Loucy (cell line): ENCODE measurements at regions not wholly inside any gene's neighbourhood (a gene's known extent, or its start where the extent isn't known, plus 50 kb on each side); places are given as distances from the start of the nearest gene placed in this dataset.

Experiments used
- H2AFZ ChIP-seq: fragments of 200-600 bp; sonication (generic); 2 replicates; pipeline ENCODE4 v1.6.0; 2016; ENCODE audit warnings: antibody characterized with exemption, mild to moderate bottlenecking, low read length, moderate library complexity
- H3F3A ChIP-seq: fragments of 200-600 bp; 2 replicates; pipeline ENCODE4 v1.6.0; 2016; ENCODE audit warnings: antibody characterized with exemption, low read depth, mild to moderate bottlenecking
- H3K27me3 ChIP-seq: fragments of 200-600 bp; sonication (generic); 2 replicates; pipeline ENCODE4 v1.6.1; 2014; ENCODE audit warnings: low read length, mild to moderate bottlenecking; ENCODE audit not compliant: insufficient read depth, poor library complexity, severe bottlenecking
- H3K36me3 ChIP-seq: fragments of 200-600 bp; sonication (generic); 2 replicates; pipeline ENCODE4 v1.6.1; 2016; ENCODE audit warnings: low read length; ENCODE audit not compliant: insufficient read depth
- H3K4me1 ChIP-seq: fragments of 200-600 bp; sonication (generic); 2 replicates; pipeline ENCODE4 v1.5.1; 2014; ENCODE audit warnings: low read length, mild to moderate bottlenecking; ENCODE audit not compliant: insufficient read depth, poor library complexity, severe bottlenecking
- H3K4me2 ChIP-seq: fragments of 200-600 bp; sonication (generic); 2 replicates; pipeline ENCODE4 v1.6.0; 2014; ENCODE audit warnings: antibody characterized with exemption, low read length, low read depth, mild to moderate bottlenecking; ENCODE audit not compliant: poor library complexity, severe bottlenecking
- H3K4me3 ChIP-seq: fragments of 200-600 bp; sonication (generic); 2 replicates; pipeline ENCODE4 v1.5.1; 2014; ENCODE audit warnings: low read length, mild to moderate bottlenecking, mixed read lengths; ENCODE audit not compliant: poor library complexity, severe bottlenecking
- H3K79me2 ChIP-seq: fragments of 200-600 bp; sonication (generic); 2 replicates; pipeline ENCODE4 v1.6.1; 2014; ENCODE audit warnings: low read length; ENCODE audit not compliant: insufficient read depth
- H3K9ac ChIP-seq: fragments of 200-600 bp; sonication (generic); 2 replicates; pipeline ENCODE4 v1.6.0; 2014; ENCODE audit warnings: mild to moderate bottlenecking, low read depth, low read length, moderate library complexity; ENCODE audit not compliant: poor library complexity, severe bottlenecking
- H3K9me2 ChIP-seq: fragments of 200-600 bp; sonication (generic); replicated peaks from 2 replicates; pipeline ENCODE4 v1.6.1; 2016; ENCODE audit warnings: low read depth, low read length, mixed read lengths
- H3K9me3 ChIP-seq: fragments of 200-600 bp; sonication (generic); 2 replicates; pipeline ENCODE4 v1.6.1; 2014; ENCODE audit warnings: mild to moderate bottlenecking, antibody characterized with exemption, low read length, low read depth; ENCODE audit not compliant: insufficient read depth
- H4K20me1 ChIP-seq: fragments of 200-600 bp; sonication (generic); 2 replicates; pipeline ENCODE4 v1.6.0; 2014; ENCODE audit warnings: antibody characterized with exemption, low read length, mild to moderate bottlenecking; ENCODE audit not compliant: insufficient read depth, poor library complexity, severe bottlenecking
- CTCF ChIP-seq: fragments of 200-600 bp; sonication (generic); conservative IDR thresholded peaks from 2 replicates; pipeline ENCODE4 v1.5.1; 2014; ENCODE audit warnings: mild to moderate bottlenecking, antibody characterized with exemption, low read length
- EZH2phosphoT487 ChIP-seq: fragments of 200-600 bp; IDR thresholded peaks from 2 replicates; pipeline ENCODE4 v1.6.1; 2018; ENCODE audit warnings: antibody characterized with exemption, mild to moderate bottlenecking, moderate library complexity, borderline replicate concordance

DNA sequence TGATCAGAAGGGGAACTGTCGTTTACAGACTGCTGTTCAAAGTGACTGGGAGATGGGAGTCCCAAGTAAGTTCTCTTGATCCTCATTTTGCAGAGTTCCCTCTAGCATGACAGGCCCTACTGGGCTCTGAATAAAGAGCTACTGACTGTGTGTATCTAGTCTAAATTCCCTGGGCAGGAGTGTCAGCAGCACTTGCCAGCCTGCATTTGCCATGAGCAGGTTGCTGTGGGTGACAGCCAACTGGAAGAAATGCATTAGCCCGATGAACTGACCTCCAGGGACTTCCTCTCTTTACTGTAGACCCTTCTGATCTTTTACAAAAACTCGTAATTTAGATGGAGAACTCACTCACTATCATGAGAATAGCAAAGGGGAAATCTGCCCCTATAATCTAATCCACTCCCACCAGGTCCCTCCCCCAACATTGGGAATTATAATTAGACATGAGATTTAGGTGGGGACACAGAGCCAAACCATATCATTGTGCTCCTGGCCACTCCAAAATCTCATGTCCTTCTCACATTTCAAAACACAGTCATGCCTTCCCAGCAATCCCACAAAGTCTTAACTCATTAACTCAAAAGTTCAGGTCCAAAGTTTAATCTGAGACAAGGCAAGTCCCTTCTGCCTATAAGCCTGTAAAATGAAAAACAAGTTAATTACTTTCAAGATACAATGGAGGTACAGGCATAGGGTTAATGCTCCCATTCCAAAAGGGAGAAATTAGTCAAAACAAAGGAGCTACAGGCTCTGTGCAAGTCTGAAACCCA lies 78.9 kb upstream of the CXCL14 start:
- no peak overlapping the region for H3K4me2 ChIP-seq
- H3K9me2 ChIP-seq = no peaks in the 10 kb centered on the region
- H2AFZ ChIP-seq = no peak overlapping the region
- no peaks in the 10 kb centered on the region for H3K27me3 ChIP-seq
- no peak overlapping the region for H3K9ac ChIP-seq
- peaks cover 7% of the 10 kb centered on the region for H3K4me1 ChIP-seq
- H3K4me3 ChIP-seq = no peak overlapping the region
- TF ChIP-seq CTCF (no peak), EZH2phosphoT487 (no peak)
- peaks cover 8% of the 10 kb centered on the region; the same call in 1 of the 2 replicates for H3K9me3 ChIP-seq
- no peaks in the 10 kb centered on the region for H4K20me1 ChIP-seq
- H3K36me3 ChIP-seq = no peaks in the 10 kb centered on the region
- no peaks in the 10 kb centered on the region for H3K79me2 ChIP-seq
- H3F3A ChIP-seq = no peaks in the 10 kb centered on the region

- H3K79me2 ChIP-seq = no peaks in the 10 kb centered on the region
- H3K27me3 ChIP-seq = no peaks in the 10 kb centered on the region
- peaks cover 8% of the 10 kb centered on the region; the same call in 1 of the 2 replicates for H3K9me3 ChIP-seq
- no peak overlapping the region for H3K4me2 ChIP-seq
- H3K9me2 ChIP-seq = no peaks in the 10 kb centered on the region
- TF ChIP-seq EZH2phosphoT487 (no peak), CTCF (no peak)
- H3F3A ChIP-seq = no peaks in the 10 kb centered on the region
- no peak overlapping the region for H2AFZ ChIP-seq
- no peaks in the 10 kb centered on the region for H4K20me1 ChIP-seq
- H3K4me3 ChIP-seq = no peak overlapping the region
- H3K36me3 ChIP-seq = no peaks in the 10 kb centered on the region
- H3K9ac ChIP-seq = no peak overlapping the region
- H3K4me1 ChIP-seq = no peaks in the 10 kb centered on the region
Measured at GRCh38 chr5:135655468-135655815, 76.7 kb upstream of the CXCL14 start.

GRCh38 chr5:135654761-135655467 lies 76.1 kb upstream of the CXCL14 start:
- H3K27me3 ChIP-seq = no peaks in the 10 kb centered on the region
- peaks cover 7% of the 10 kb centered on the region; the same call in 1 of the 2 replicates for H3K9me3 ChIP-seq
- H3K4me2 ChIP-seq = no peak overlapping the region
- no peak overlapping the region for H3K4me3 ChIP-seq
- no peak for TF ChIP-seq EZH2phosphoT487
- H3K4me1 ChIP-seq = no peaks in the 10 kb centered on the region
- no peak overlapping the region for H3K9ac ChIP-seq
- H2AFZ ChIP-seq = no peak overlapping the region
- H3K79me2 ChIP-seq = no peaks in the 10 kb centered on the region
- no peaks in the 10 kb centered on the region for H3K36me3 ChIP-seq
- no peaks in the 10 kb centered on the region for H3F3A ChIP-seq
- H4K20me1 ChIP-seq = no peaks in the 10 kb centered on the region
- H3K9me2 ChIP-seq = no peaks in the 10 kb centered on the region
